GM13977 (cell line): ENCODE measurements at regions not wholly inside any gene's neighbourhood (a gene's known extent, or its start where the extent isn't known, plus 50 kb on each side); places are given as distances from the start of the nearest gene placed in this dataset.

Source experiments
- DNase-seq: peaks from one replicate; pipeline ENCODE4 v3.0.0; 2012; ENCODE audit warnings: low spot score
- CTCF ChIP-seq: IDR thresholded peaks from 2 replicates; pipeline ENCODE4 v1.5.1; 2012; ENCODE audit warnings: mild to moderate bottlenecking, control low read depth; ENCODE audit not compliant: insufficient read depth; ENCODE audit errors: extremely low read depth, missing control alignments
- in situ Hi-C: fragments of 300-500 bp; cut with MboI; formaldehyde crosslinking; loops from one replicate; pipeline ENCODE4 v1.12.0; 2022; ENCODE audit warnings: low sequenced_read_pairs, low pct_unique_long_range_greater_than_20kb, mixed read lengths, inconsistent platforms; ENCODE audit not compliant: unreplicated experiment

GRCh38 chr21:35370071-35370470, 321.0 kb upstream of the RUNX1 start:
- TF ChIP-seq CTCF, result no peak
- in situ Hi-C loops, result no loop called here
- DNase-seq, result no peak

GRCh38 chr21:35368326-35368725, 319.2 kb upstream of the RUNX1 start:
- DNase-seq, result no peak
- no peak for TF ChIP-seq CTCF
- in situ Hi-C loops, result no loop called here

- TF ChIP-seq CTCF, result no peak
- in situ Hi-C loops, result no loop called here
- DNase-seq, result no peak
Observed at GRCh38 chr21:35367553-35367952, 318.5 kb upstream of the RUNX1 start.

- DNase-seq, result no peak
- in situ Hi-C loops, result no loop called here
- no peak for TF ChIP-seq CTCF
Observed at GRCh38 chr21:35366394-35367080, 317.4 kb upstream of the RUNX1 start.

GRCh38 chr21:35363458-35363857, 314.4 kb upstream of the RUNX1 start:
- in situ Hi-C loops, result no loop called here
- no peak for TF ChIP-seq CTCF
- DNase-seq, result no peak

GRCh38 chr21:35361988-35362387, 312.9 kb upstream of the RUNX1 start:
- in situ Hi-C loops, result no loop called here
- no peak for DNase-seq
- no peak for TF ChIP-seq CTCF
